HepG2 (cell line): ENCODE measurements at regions not wholly inside any gene's neighbourhood (a gene's known extent, or its start where the extent isn't known, plus 50 kb on each side); places are given as distances from the start of the nearest gene placed in this dataset.

ENCODE experiments used
- ATF7 ChIP-seq, 2 experiments: fragments of 450-650 bp in 1 of 2; sonication (generic) in 1 of 2; formaldehyde crosslinking in 1 of 2; IDR thresholded peaks; 2 replicates each; pipeline versions ENCODE4 v1.4.0 to v1.6.1; 2016 to 2020; ENCODE audit warnings: antibody characterized with exemption in 1 of 2, mild to moderate bottlenecking in 1 of 2, missing genetic modification reagents in 1 of 2
- BCL6 ChIP-seq: IDR thresholded peaks from 2 replicates; pipeline ENCODE4 v1.6.1; 2016; ENCODE audit warnings: missing genetic modification reagents, missing compliant biosample characterization
- GFI1 ChIP-seq: sonication (generic); formaldehyde crosslinking; IDR thresholded peaks from 2 replicates; pipeline ENCODE4 v1.5.0; 2020; ENCODE audit warnings: missing genetic modification reagents, mild to moderate bottlenecking, borderline replicate concordance
- HOXA7 ChIP-seq: sonication (generic); formaldehyde crosslinking; IDR thresholded peaks from 2 replicates; pipeline ENCODE4 v1.8.1; 2022; ENCODE audit warnings: mild to moderate bottlenecking, missing genetic modification reagents, moderate library complexity
- NR2F1 ChIP-seq, 2 experiments: fragments of 450-650 bp in 1 of 2; formaldehyde crosslinking in 1 of 2; IDR thresholded peaks; 2 replicates each; pipeline versions ENCODE4 v1.5.0 to v1.6.1; 2016 to 2020; ENCODE audit warnings: mild to moderate bottlenecking in 1 of 2, missing compliant biosample characterization in 1 of 2, missing genetic modification reagents in 1 of 2, moderate library complexity in 1 of 2
- PRDM4 ChIP-seq: sonication (generic); formaldehyde crosslinking; IDR thresholded peaks from 2 replicates; pipeline ENCODE4 v1.9.0; 2021; ENCODE audit warnings: missing genetic modification reagents, borderline replicate concordance
- RORA ChIP-seq: sonication (generic); formaldehyde crosslinking; IDR thresholded peaks from 2 replicates; pipeline ENCODE4 v1.5.0; 2020; ENCODE audit warnings: mild to moderate bottlenecking, missing genetic modification reagents, moderate library complexity
- WIZ ChIP-seq: sonication (generic); formaldehyde crosslinking; IDR thresholded peaks from 2 replicates; pipeline ENCODE4 v1.5.1; 2020; ENCODE audit warnings: mild to moderate bottlenecking, missing genetic modification reagents
- ZFY ChIP-seq: sonication (generic); formaldehyde crosslinking; IDR thresholded peaks from 2 replicates; pipeline ENCODE4 v1.4.0; 2020; ENCODE audit warnings: missing genetic modification reagents
- ZNF121 ChIP-seq: sonication (generic); formaldehyde crosslinking; IDR thresholded peaks from 2 replicates; pipeline ENCODE4 v1.5.0; 2020; ENCODE audit warnings: mild to moderate bottlenecking, missing genetic modification reagents
- ZNF282 ChIP-seq: fragments of 450-650 bp; IDR thresholded peaks from 2 replicates; pipeline ENCODE4 v1.6.1; 2018; ENCODE audit not compliant: partially characterized antibody
- ZNF790 ChIP-seq: sonication (generic); formaldehyde crosslinking; IDR thresholded peaks from 2 replicates; pipeline ENCODE4 v1.8.0; 2022; ENCODE audit warnings: missing genetic modification reagents, mild to moderate bottlenecking, borderline replicate concordance
- ZNF800 ChIP-seq: sonication (generic); formaldehyde crosslinking; IDR thresholded peaks from 2 replicates; pipeline ENCODE4 v1.4.0; 2020; ENCODE audit warnings: missing genetic modification reagents
- TF ChIP-seq, protein P1 (sequence below): sonication (generic); formaldehyde crosslinking; IDR thresholded peaks from 2 replicates; pipeline ENCODE4 v1.5.0; 2020; ENCODE audit warnings: mild to moderate bottlenecking, missing genetic modification reagents, borderline replicate concordance
- TF ChIP-seq, protein P2 (sequence below): sonication (generic); formaldehyde crosslinking; IDR thresholded peaks from 2 replicates; pipeline ENCODE4 v1.5.0; 2020; ENCODE audit warnings: missing genetic modification reagents
- TF ChIP-seq, protein P3 (sequence below), 2 experiments: sonication (generic) in 1 of 2; formaldehyde crosslinking in 1 of 2; IDR thresholded peaks; 2 replicates each; pipeline versions ENCODE4 v1.4.0 to v1.6.1; 2018 to 2020; ENCODE audit warnings: missing genetic modification reagents in 2 of 2, borderline replicate concordance in 1 of 2, low read depth in 1 of 2, mild to moderate bottlenecking in 1 of 2, missing biosample characterization in 1 of 2

GRCh38 chr10:78774999-78775711, 293.6 kb upstream of the ZMIZ1 start (continued):
- TF ChIP-seq, protein P1, sequence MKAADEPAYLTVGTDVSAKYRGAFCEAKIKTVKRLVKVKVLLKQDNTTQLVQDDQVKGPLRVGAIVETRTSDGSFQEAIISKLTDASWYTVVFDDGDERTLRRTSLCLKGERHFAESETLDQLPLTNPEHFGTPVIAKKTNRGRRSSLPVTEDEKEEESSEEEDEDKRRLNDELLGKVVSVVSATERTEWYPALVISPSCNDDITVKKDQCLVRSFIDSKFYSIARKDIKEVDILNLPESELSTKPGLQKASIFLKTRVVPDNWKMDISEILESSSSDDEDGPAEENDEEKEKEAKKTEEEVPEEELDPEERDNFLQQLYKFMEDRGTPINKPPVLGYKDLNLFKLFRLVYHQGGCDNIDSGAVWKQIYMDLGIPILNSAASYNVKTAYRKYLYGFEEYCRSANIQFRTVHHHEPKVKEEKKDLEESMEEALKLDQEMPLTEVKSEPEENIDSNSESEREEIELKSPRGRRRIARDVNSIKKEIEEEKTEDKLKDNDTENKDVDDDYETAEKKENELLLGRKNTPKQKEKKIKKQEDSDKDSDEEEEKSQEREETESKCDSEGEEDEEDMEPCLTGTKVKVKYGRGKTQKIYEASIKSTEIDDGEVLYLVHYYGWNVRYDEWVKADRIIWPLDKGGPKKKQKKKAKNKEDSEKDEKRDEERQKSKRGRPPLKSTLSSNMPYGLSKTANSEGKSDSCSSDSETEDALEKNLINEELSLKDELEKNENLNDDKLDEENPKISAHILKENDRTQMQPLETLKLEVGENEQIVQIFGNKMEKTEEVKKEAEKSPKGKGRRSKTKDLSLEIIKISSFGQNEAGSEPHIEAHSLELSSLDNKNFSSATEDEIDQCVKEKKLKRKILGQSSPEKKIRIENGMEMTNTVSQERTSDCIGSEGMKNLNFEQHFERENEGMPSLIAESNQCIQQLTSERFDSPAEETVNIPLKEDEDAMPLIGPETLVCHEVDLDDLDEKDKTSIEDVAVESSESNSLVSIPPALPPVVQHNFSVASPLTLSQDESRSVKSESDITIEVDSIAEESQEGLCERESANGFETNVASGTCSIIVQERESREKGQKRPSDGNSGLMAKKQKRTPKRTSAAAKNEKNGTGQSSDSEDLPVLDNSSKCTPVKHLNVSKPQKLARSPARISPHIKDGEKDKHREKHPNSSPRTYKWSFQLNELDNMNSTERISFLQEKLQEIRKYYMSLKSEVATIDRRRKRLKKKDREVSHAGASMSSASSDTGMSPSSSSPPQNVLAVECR (CRISPR knock-in tag), result 0 out of 2 replicates have a peak, but pooled peaks have one; percentile 24
- TF ChIP-seq ATF7 (IDR thresholded peaks at IDR 0.05) (no peak), ATF7 (CRISPR knock-in tag; IDR thresholded peaks at IDR 0.05) (peak; percentile 86), WIZ (CRISPR knock-in tag) (no peak), PRDM4 (CRISPR knock-in tag) (no peak), ZNF800 (CRISPR knock-in tag) (no peak), ZNF282 (no peak), ZNF790 (CRISPR knock-in tag) (no peak), ZNF121 (CRISPR knock-in tag) (peak; percentile 84), HOXA7 (CRISPR knock-in tag) (no peak), RORA (CRISPR knock-in tag) (no peak), GFI1 (no peak), BCL6 (0 out of 2 replicates have a peak, but pooled peaks have one; percentile 33), ZFY (peak; percentile 48; the same call in 1 of the 2 replicates), NR2F1 (CRISPR knock-in tag; IDR thresholded peaks at IDR 0.05) (peak; percentile 29 to 59; a peak in 3 of 4 replicates)
- TF ChIP-seq, protein P2, sequence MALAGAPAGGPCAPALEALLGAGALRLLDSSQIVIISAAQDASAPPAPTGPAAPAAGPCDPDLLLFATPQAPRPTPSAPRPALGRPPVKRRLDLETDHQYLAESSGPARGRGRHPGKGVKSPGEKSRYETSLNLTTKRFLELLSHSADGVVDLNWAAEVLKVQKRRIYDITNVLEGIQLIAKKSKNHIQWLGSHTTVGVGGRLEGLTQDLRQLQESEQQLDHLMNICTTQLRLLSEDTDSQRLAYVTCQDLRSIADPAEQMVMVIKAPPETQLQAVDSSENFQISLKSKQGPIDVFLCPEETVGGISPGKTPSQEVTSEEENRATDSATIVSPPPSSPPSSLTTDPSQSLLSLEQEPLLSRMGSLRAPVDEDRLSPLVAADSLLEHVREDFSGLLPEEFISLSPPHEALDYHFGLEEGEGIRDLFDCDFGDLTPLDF, result peak; percentile 59; the same call in 1 of the 2 replicates
- TF ChIP-seq, protein P3, sequence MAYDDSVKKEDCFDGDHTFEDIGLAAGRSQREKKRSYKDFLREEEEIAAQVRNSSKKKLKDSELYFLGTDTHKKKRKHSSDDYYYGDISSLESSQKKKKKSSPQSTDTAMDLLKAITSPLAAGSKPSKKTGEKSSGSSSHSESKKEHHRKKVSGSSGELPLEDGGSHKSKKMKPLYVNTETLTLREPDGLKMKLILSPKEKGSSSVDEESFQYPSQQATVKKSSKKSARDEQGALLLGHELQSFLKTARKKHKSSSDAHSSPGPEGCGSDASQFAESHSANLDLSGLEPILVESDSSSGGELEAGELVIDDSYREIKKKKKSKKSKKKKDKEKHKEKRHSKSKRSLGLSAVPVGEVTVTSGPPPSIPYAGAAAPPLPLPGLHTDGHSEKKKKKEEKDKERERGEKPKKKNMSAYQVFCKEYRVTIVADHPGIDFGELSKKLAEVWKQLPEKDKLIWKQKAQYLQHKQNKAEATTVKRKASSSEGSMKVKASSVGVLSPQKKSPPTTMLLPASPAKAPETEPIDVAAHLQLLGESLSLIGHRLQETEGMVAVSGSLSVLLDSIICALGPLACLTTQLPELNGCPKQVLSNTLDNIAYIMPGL (CRISPR knock-in tag; IDR thresholded peaks at IDR 0.05; ENCODE audit: borderline replicate concordance in 1 of 2, low read depth in 1 of 2), result peak in 1 of 2 experiments; percentile 54; a peak in 2 of 4 replicates
